NCI-H524 treated with DMSO at 0.1 percent for 48 hours (cell line): ENCODE measurements at regions not wholly inside any gene's neighbourhood (a gene's known extent, or its start where the extent isn't known, plus 50 kb on each side); places are given as distances from the start of the nearest gene placed in this dataset.
"Not testable (repeated sequence)": the region's sequence is repeated elsewhere in the genome, so short reads cannot be mapped to it uniquely, and the experiment has no call there.

Experiments used
- DNase-seq: peaks from one replicate; lab custom pipeline; 2025; lab: John Stamatoyannopoulos, UW

DNA sequence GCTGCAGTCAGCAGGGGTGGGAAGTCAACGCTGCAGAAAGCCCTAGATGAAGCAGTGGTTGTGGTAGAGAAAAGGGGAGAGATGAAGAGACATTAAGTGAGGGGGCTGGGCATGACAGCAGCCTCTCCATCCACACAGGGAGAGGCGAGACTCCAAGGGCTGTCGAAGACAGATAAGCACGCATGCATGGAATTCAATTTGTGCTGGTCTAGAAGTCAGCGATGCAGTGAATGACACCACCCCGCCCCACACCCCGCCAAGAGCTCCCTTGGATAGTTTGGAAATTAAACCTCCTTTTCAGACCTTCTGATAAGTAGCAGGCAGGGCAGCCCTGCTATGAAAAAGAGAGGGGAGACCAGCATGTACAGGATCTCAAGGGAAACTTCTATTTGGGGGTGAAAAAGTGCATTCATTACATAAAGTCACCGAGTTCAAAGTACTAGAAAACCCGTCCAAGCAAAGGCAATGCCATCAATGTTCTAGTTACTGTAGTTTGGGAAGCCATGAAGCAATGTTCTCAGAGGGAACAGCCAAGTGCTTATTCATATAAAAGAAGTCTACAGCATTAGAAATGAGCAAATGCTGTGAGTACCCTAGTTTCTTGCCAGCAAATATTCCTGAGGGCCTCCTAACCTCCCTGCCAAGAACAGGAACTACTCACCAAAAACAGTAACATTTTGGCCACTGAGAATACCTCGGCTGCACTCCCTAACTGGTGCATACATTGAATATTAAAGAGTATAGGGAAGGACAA lies 152.3 kb upstream of the ANXA10 start:
- DNase-seq: no peak

- DNase-seq: no peak
These were observed 148.3 kb upstream of the ANXA10 start for GRCh38 chr4:167943872-167944505.

DNA sequence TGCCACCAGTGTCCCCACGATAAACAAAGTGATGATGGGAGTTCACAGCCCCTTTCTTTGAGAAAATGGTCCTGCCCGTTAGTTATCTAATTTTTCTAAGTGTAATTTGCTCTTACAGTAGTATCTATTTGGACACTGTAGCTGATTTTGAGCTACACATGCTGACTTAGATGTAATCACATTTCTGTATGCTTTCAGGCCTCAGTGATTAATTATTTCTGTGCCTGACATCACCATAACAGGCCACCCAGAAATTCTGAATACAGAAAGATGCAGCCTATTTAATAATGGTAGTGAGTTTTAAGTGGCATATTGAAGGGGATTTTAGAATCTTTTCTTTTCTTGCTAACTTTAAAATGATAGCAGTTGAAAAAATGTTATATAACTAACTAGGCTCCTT lies 147.6 kb upstream of the ANXA10 start:
- DNase-seq: no peak

- DNase-seq: no peak
These were observed 137.3 kb upstream of the ANXA10 start for GRCh38 chr4:167955006-167955405.

DNA sequence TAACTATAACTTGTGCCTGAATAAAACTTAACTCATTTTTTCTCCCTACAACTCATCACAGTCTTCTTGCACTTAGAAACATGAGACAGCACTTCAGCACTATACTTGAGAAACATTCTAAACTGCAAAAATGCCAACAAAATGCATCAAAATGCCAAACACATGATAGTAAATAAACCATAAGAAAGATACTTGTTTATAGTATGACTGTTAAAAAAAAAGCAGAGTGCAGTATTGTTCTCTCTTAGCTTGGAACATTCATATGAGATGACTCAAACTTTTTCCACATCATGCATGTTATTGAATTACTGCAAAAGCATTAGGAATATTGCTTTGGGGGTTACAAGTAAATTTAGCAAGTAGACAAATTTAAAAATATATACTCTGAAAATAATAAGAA lies 135.7 kb upstream of the ANXA10 start:
- DNase-seq: no peak

DNA sequence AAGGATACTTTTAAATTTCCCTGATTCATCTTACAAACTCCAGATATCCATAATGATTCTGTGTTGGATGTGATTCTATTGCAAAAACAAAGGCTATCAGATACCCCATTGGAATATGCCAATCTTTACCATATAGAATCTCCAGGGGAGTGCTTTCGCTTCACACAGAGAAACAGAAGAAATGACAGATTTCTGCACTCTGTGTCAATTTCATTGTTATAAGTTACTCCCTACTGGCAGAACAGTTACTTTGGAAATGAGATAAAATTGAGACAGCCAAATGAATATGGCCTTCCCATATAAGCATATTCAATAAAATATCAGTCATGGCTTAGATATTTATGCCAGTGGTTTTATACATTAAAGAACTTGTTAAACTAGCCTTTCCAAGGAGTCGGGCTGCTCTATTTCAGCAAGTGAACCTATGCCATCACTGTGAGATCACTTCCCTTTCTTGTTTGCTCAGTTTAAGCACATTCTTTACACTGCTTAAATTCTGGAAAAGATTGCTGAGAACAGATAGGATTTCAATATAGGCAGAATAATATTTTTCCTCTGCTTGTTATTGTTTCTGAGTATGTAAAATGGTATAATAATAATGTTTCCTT lies 127.5 kb upstream of the ANXA10 start:
- no peak for DNase-seq

GRCh38 chr4:167966143-167966542 lies 126.2 kb upstream of the ANXA10 start:
- no peak for DNase-seq

GRCh38 chr4:167973513-167973912 lies 118.8 kb upstream of the ANXA10 start:
- DNase-seq: no peak

GRCh38 chr4:167985565-167985964 lies 106.8 kb upstream of the ANXA10 start:
- no peak for DNase-seq

DNA sequence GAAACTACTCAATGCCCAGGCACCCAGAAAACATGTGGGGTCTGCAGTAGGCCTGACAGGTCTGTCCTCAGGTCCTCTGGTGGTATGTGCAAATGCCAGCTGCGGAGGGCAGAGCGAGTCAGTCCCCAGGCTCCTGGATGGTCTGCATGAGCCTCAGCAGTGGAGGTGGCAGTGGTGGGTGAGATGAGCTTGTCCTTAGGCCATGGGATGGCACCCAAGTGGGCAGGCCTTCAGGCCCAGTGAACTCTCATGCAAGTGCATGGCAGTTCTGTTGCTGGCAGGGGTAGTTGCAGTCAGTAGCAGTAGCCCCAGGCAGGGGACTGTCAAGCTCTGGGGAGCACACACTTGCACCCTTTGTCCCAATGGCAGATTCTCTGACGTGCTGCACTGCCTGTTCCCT lies 106.3 kb upstream of the ANXA10 start:
- DNase-seq: no peak

GRCh38 chr4:167987285-167987684 lies 105.1 kb upstream of the ANXA10 start:
- DNase-seq: no peak

- no peak for DNase-seq
These were observed 102.5 kb upstream of the ANXA10 start for GRCh38 chr4:167989815-167990214.

GRCh38 chr4:168008112-168008511 lies 84.2 kb upstream of the ANXA10 start:
- DNase-seq: not testable (repeated sequence)

GRCh38 chr4:168019019-168019651 lies 73.2 kb upstream of the ANXA10 start:
- no peak for DNase-seq

- no peak for DNase-seq
These were observed 72.4 kb upstream of the ANXA10 start for GRCh38 chr4:168019921-168020320.

DNA sequence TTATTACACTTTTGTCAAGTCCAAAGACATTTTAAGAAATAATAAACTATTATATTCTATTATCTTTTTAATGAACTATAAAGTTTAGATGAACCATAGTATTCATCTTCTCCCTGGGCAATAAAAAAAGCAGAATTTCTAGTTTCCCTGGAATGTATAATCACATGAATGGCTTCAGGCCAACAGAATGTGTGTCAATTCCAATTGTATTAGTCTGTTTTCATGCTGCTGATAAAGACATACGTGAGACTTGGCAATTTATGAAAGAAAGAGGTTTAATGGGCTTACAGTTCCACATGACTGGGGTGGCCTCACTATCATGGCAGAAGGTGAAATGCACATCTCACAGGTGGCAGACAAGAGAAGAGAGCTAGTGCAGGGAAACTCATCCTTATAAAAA lies 70.7 kb upstream of the ANXA10 start:
- no peak for DNase-seq

- DNase-seq: no peak
These were observed 63.8 kb upstream of the ANXA10 start for GRCh38 chr4:168028568-168028967.

- peak; percentile 56 for DNase-seq
These were observed 63.3 kb upstream of the ANXA10 start for GRCh38 chr4:168028970-168029597.

DNA sequence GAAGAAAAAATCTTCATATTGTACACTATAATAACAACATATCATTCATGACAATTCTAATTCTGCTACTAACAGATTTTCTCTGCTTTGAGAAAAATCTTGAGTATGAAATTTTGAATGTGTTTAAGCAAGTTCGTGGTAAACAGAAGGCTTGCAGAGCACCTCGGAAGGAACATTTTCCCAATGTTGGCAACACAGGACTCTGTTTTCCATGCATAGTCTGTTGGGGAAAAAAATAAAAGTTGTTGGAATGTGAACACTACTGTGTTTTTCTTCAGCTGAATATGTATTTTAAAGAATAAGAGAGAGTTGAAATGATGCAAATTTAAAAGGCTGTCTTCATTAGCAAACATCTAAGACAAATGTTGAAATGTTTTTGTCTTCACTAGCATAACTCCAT lies 54.7 kb upstream of the ANXA10 start:
- no peak for DNase-seq

GRCh38 chr4:168039593-168039992 lies 52.7 kb upstream of the ANXA10 start:
- no peak for DNase-seq
